ENCODE measurements at regions not wholly inside any gene's neighbourhood (a gene's known extent, or its start where the extent isn't known, plus 50 kb on each side); places are given as distances from the start of the nearest gene placed in this dataset. TPM values are rescaled to one million over a fixed set of nuclear protein-coding genes. Genes with fewer than 3 reads are reported as not detected.
A peak's percentile ranks its signal among the peaks of the same experiment; 100 is the strongest.
"Not testable (repeated sequence)": the region's sequence is repeated elsewhere in the genome, so short reads cannot be mapped to it uniquely, and the experiment has no call there.

- ATAC-seq, result no peak
- Histone ChIP-seq H3K4me1 (peaks cover 15% of the 10 kb centered on the region), H3K4me3 (no peak overlapping the region), H3K27me3 (no peaks in the 10 kb centered on the region), H3K9me3 (no peaks in the 10 kb centered on the region), H3K27ac (no peak overlapping the region), H3K36me3 (replicated peaks in 1 of 2; ENCODE audit: insufficient read depth in 1 of 2, low read depth in 2 of 2) (no peaks in the 10 kb centered on the region)
- no peak for DNase-seq
- 33 to 39% methylated on average over 10 to 14 of the region's 14 CpGs for WGBS, 2 donors
- TF ChIP-seq POLR2A (IDR thresholded peaks at IDR 0.05) (no peak), CTCF (IDR thresholded peaks at IDR 0.05) (no peak)
- intact Hi-C loops (cut with DNase I), result no loop called here
Observed at GRCh38 chr11:67731583-67731982, 57.2 kb upstream of the ALDH3B2 start.

DNA sequence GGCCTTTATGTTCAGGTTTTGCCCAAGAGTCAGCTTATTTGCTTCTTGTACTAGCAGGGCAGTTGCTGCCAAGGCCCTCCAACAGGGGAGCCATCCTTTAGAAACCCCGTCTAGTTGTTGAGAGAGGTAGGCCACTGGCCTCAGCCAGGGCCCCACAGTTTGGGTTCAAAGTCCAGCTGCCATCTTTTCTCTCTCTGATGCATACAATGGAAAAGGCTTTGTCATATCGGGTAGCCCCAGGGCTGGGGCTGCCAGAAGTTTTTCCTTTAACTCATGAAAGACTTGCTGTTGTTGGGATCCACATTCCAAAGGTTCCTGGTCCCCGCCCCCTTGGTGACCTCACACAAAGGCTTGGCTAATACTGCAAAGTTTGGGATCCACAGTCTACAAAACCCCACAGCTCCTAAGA lies 53.7 kb upstream of the ALDH3B2 start:
- intact Hi-C loops (cut with DNase I); H3K4me3 ChIP-seq; ATAC-seq; H3K27me3 ChIP-seq; H3K27ac ChIP-seq; H3K36me3 ChIP-seq (replicated peaks in 1 of 2; ENCODE audit: insufficient read depth in 1 of 2, low read depth in 2 of 2); H3K9me3 ChIP-seq: not testable (repeated sequence)
- H3K4me1 ChIP-seq, result peaks cover 15% of the 10 kb centered on the region
- peak in 1 of 4 donors; percentile 24 for DNase-seq
- 50 to 60% methylated on average over 2 to 3 of the region's 3 CpGs for WGBS, 2 donors

DNA sequence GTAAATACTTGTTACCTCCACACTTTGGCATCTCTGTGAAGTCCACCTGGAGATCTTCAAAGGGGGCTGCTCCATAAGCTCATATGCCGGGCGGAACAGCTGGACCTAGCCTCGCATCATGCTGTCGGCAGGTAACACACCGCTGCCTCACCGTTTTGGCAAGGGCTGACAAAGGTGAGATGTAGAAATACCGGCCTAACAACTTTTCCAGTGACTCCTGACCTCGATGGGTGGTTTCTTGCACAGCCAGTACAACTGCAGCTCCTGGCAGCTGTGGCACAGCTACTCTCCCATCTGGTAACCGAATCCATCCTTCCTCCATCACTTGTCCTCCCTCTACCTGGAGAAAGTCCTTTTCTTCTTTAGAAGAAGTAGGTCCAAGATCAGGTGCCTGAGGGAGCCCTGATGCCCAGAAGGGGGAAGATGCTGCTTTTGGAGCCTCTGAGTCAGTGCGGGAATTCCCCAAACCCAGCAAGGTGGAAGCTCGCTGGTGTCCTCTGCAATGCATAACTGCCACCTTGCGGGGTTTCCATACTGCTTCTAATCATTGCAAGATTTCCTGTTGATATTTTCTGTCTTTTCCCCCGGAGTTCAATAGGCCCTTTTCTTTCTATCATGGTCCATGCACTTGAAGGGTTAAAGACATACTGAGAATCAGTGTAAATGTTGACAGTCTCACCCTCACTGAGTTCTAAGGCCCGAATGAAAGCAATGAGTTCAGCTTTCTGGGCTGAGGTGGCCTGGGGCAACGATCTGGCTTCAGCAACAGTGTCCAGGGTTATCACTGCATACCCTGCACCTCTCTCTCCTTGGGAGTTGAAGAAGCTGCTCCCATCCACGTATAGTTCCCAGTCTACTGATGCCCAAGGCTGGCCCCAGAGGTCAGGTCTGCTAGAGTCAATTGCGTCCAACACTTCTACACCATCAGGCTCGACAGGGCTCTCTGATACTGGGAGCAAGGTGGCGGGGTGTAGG lies 52.9 kb upstream of the ALDH3B2 start:
- intact Hi-C loops (cut with DNase I); H3K4me3 ChIP-seq; H3K9me3 ChIP-seq; H3K36me3 ChIP-seq (replicated peaks in 1 of 2; ENCODE audit: insufficient read depth in 1 of 2, low read depth in 2 of 2); ATAC-seq; H3K27me3 ChIP-seq: not testable (repeated sequence)
- H3K4me1 ChIP-seq, result peaks cover 15% of the 10 kb centered on the region
- WGBS, 2 donors, result 46% methylated on average over 18 to 19 of the region's 19 CpGs
- peak; percentile 45 to 67 (median 56) for DNase-seq
- peak overlapping the region in 2 of 4 donors; percentile 6 to 24 for H3K27ac ChIP-seq

Small RNA genes in the stretch of these regions (small RNA-seq; reads per million reads assigned to genes)
- gene AP003385.4, result not detected
- not detected for gene AP003716.2
- gene RNU6-46P, result not detected
